IPS-18c (cell line): ENCODE measurements at regions not wholly inside any gene's neighbourhood (a gene's known extent, or its start where the extent isn't known, plus 50 kb on each side); places are given as distances from the start of the nearest gene placed in this dataset.

ENCODE experiments used
- H3K4me3 ChIP-seq: 2 replicates; pipeline ENCODE4 v1.7.0; 2013; ENCODE audit warnings: low read depth, mild to moderate bottlenecking, low read length, moderate library complexity; ENCODE audit not compliant: insufficient read depth
- H3K9me3 ChIP-seq: one replicate; pipeline ENCODE4 v1.6.1; 2013; ENCODE audit warnings: mild to moderate bottlenecking, low read length, moderate library complexity; ENCODE audit not compliant: control insufficient read depth, insufficient read depth

GRCh38 chr22:49494555-49494954 lies 333.1 kb downstream of the BRD1 start:
- Histone ChIP-seq H3K4me3 (no peak overlapping the region), H3K9me3 (no peaks in the 10 kb centered on the region)

- Histone ChIP-seq H3K4me3 (no peak overlapping the region), H3K9me3 (no peaks in the 10 kb centered on the region)
Observed at GRCh38 chr22:49492741-49493251, 334.9 kb downstream of the BRD1 start.

- no peak overlapping the region for H3K4me3 ChIP-seq
- H3K9me3 ChIP-seq = no peaks in the 10 kb centered on the region
Observed at GRCh38 chr22:49492308-49492707, 335.4 kb downstream of the BRD1 start.

GRCh38 chr22:49491726-49492125 lies 335.9 kb downstream of the BRD1 start:
- no peaks in the 10 kb centered on the region for H3K9me3 ChIP-seq
- H3K4me3 ChIP-seq = no peak overlapping the region

- H3K4me3 ChIP-seq = no peak overlapping the region
- no peaks in the 10 kb centered on the region for H3K9me3 ChIP-seq
Observed at GRCh38 chr22:49491221-49491635, 336.4 kb downstream of the BRD1 start.

GRCh38 chr22:49490692-49491091 lies 337.0 kb downstream of the BRD1 start:
- no peaks in the 10 kb centered on the region for H3K9me3 ChIP-seq
- no peak overlapping the region for H3K4me3 ChIP-seq

GRCh38 chr22:49489821-49490220 lies 337.9 kb downstream of the BRD1 start:
- Histone ChIP-seq H3K9me3 (no peaks in the 10 kb centered on the region), H3K4me3 (no peak overlapping the region)

- Histone ChIP-seq H3K4me3 (no peak overlapping the region), H3K9me3 (no peaks in the 10 kb centered on the region)
Observed at GRCh38 chr22:49488943-49489342, 338.7 kb downstream of the BRD1 start.

- Histone ChIP-seq H3K4me3 (no peak overlapping the region), H3K9me3 (no peaks in the 10 kb centered on the region)
Observed at GRCh38 chr22:49487950-49488349, 339.7 kb downstream of the BRD1 start.

GRCh38 chr22:49486225-49486624 lies 341.4 kb downstream of the BRD1 start:
- H3K4me3 ChIP-seq = no peak overlapping the region
- no peaks in the 10 kb centered on the region for H3K9me3 ChIP-seq

GRCh38 chr22:49483946-49484345 lies 343.7 kb downstream of the BRD1 start:
- Histone ChIP-seq H3K4me3 (no peak overlapping the region), H3K9me3 (no peaks in the 10 kb centered on the region)

GRCh38 chr22:49483281-49483870 lies 344.3 kb downstream of the BRD1 start:
- H3K4me3 ChIP-seq = no peak overlapping the region
- H3K9me3 ChIP-seq = no peaks in the 10 kb centered on the region

GRCh38 chr22:49482811-49483210 lies 344.9 kb downstream of the BRD1 start:
- Histone ChIP-seq H3K9me3 (no peaks in the 10 kb centered on the region), H3K4me3 (no peak overlapping the region)

- no peaks in the 10 kb centered on the region for H3K9me3 ChIP-seq
- no peak overlapping the region for H3K4me3 ChIP-seq
Observed at GRCh38 chr22:49481659-49482399, 345.8 kb downstream of the BRD1 start.

- no peak overlapping the region for H3K4me3 ChIP-seq
- H3K9me3 ChIP-seq = no peaks in the 10 kb centered on the region
Observed at GRCh38 chr22:49480896-49481658, 346.6 kb downstream of the BRD1 start.

GRCh38 chr22:49480331-49480730 lies 347.3 kb downstream of the BRD1 start:
- H3K4me3 ChIP-seq = no peak overlapping the region

GRCh38 chr22:49479566-49479965 lies 348.1 kb downstream of the BRD1 start:
- Histone ChIP-seq H3K9me3 (no peaks in the 10 kb centered on the region), H3K4me3 (no peak overlapping the region)

More at GRCh38 chr22:49480331-49480730, 347.3 kb downstream of the BRD1 start:
- no peaks in the 10 kb centered on the region for H3K9me3 ChIP-seq
